ENCODE measurements at regions not wholly inside any gene's neighbourhood (a gene's known extent, or its start where the extent isn't known, plus 50 kb on each side); places are given as distances from the start of the nearest gene placed in this dataset.
A peak's percentile ranks its signal among the peaks of the same experiment; 100 is the strongest.

DNA sequence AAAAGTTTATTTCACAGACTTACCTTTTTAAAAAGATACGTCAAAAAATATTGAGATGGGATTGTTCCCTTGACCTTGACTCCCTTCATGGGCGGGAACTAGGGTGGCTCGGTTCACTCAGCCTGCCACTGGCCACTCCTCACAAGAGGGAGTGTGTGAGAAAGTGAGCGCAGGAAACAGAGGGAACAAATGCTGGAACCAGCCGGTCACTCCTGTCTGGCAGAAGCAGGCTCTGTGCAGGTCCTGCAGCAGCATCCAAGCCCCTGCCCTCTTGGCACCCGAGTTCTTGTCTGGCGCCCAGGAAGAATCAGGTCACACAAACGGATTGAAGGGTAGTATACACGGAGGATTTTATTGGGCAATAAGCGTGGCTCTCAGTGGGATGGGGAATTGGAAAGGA lies 58.9 kb downstream of the ZNF648 start:
- Histone ChIP-seq H3K4me1 (ENCODE audit: insufficient read depth, low read length) (no peaks in the 10 kb centered on the region; the same call in 1 of the 2 replicates), H3K27ac (ENCODE audit: insufficient read length, low read depth, low read length) (no peak overlapping the region), H3K79me2 (ENCODE audit: insufficient read depth, low read length) (no peaks in the 10 kb centered on the region), H3K4me2 (ENCODE audit: insufficient read depth, insufficient read length, low read length) (no peak overlapping the region), H2BK20ac (ENCODE audit: low read depth, low read length, poor library complexity, severe bottlenecking) (no peak overlapping the region), H2BK120ac (ENCODE audit: low read depth, low read length, poor library complexity, severe bottlenecking) (no peak overlapping the region), H2AFZ (ENCODE audit: low read length) (no peak overlapping the region), H4K20me1 (ENCODE audit: control insufficient read depth, insufficient read depth, insufficient read length) (no peaks in the 10 kb centered on the region), H3K4ac (ENCODE audit: low read depth, low read length) (no peak overlapping the region), H3K9ac (ENCODE audit: extremely low read depth, insufficient read length, low read length) (no peak overlapping the region), H3K79me1 (ENCODE audit: insufficient read depth, low read depth, low read length, poor library complexity, severe bottlenecking) (no peaks in the 10 kb centered on the region), H2BK15ac (ENCODE audit: low read depth, low read length) (no peak overlapping the region), H2BK12ac (ENCODE audit: insufficient read length, low read depth, low read length) (no peak overlapping the region), H3T11ph (ENCODE audit: low read length) (no peak overlapping the region), H4K5ac (ENCODE audit: insufficient read length, low read depth, low read length) (no peak overlapping the region), H4K91ac (ENCODE audit: insufficient read length, low read depth, low read length) (no peak overlapping the region), H2BK5ac (ENCODE audit: insufficient read length, low read length) (no peak overlapping the region), H3K23ac (ENCODE audit: insufficient read length, low read depth, low read length) (no peak overlapping the region), H3K23me2 (ENCODE audit: insufficient read length, low read depth, low read length, poor library complexity, severe bottlenecking) (no peaks in the 10 kb centered on the region), H3K27me3 (ENCODE audit: insufficient read depth, low read length) (no peaks in the 10 kb centered on the region), H4K8ac (replicated peaks; ENCODE audit: insufficient read length, low read depth, low read length) (no peak overlapping the region), H3K14ac (ENCODE audit: insufficient read depth, low read length) (no peak overlapping the region), H3K18ac (ENCODE audit: insufficient read length, low read depth, low read length) (no peak overlapping the region), H3K56ac (ENCODE audit: insufficient read length, low read depth, low read length) (no peak overlapping the region), H2AK5ac (ENCODE audit: insufficient read length, low read length) (no peak overlapping the region), H3K9me3 (ENCODE audit: control insufficient read depth, low read depth, low read length) (no peaks in the 10 kb centered on the region)
- no peak for DNase-seq
- Mint-ChIP-seq H3K36me3 (ENCODE audit: insufficient read depth in 1 of 3, low read depth in 3 of 3) (peaks cover 0 to 15% (median 2%) of the 10 kb centered on the region in 3 experiments; a peak in 6 of 7 replicates), H3K4me1 (peaks cover 20 to 25% of the 10 kb centered on the region in 2 experiments), H3K9me3 (peaks cover 8 to 10% of the 10 kb centered on the region in 2 experiments; a peak in 4 of 5 replicates), H3K27ac (peak overlapping the region in 1 of 3 experiments; percentile 68; a peak in 1 of 7 replicates), H3K4me3 (no peak overlapping the region), H3K27me3 (ENCODE audit: low read depth) (no peaks in the 10 kb centered on the region)
- no CpG with 5 or more reads among the region's 10 CpGs for WGBS (ENCODE audit: extremely low coverage, insufficient read length, low lambda C conversion rate)
- TF ChIP-seq, protein P1, sequence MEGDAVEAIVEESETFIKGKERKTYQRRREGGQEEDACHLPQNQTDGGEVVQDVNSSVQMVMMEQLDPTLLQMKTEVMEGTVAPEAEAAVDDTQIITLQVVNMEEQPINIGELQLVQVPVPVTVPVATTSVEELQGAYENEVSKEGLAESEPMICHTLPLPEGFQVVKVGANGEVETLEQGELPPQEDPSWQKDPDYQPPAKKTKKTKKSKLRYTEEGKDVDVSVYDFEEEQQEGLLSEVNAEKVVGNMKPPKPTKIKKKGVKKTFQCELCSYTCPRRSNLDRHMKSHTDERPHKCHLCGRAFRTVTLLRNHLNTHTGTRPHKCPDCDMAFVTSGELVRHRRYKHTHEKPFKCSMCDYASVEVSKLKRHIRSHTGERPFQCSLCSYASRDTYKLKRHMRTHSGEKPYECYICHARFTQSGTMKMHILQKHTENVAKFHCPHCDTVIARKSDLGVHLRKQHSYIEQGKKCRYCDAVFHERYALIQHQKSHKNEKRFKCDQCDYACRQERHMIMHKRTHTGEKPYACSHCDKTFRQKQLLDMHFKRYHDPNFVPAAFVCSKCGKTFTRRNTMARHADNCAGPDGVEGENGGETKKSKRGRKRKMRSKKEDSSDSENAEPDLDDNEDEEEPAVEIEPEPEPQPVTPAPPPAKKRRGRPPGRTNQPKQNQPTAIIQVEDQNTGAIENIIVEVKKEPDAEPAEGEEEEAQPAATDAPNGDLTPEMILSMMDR (conservative IDR thresholded peaks at IDR 0.05): no peak
